Fibroblast of villous mesenchyme (primary cell): ENCODE measurements at regions not wholly inside any gene's neighbourhood (a gene's known extent, or its start where the extent isn't known, plus 50 kb on each side); places are given as distances from the start of the nearest gene placed in this dataset.

Source experiments
- DNase-seq: peaks from one replicate; pipeline ENCODE4 v3.0.0-alpha.2; 2010; ENCODE audit warnings: low read depth
- H3K4me3 ChIP-seq: 2 replicates; pipeline ENCODE4 v1.5.1; 2011; ENCODE audit warnings: low read depth, mild to moderate bottlenecking, low read length
- TF ChIP-seq, protein P1 (sequence below): IDR thresholded peaks from 2 replicates; pipeline ENCODE4 v1.5.1; 2012; ENCODE audit warnings: low read depth, mild to moderate bottlenecking, low read length; ENCODE audit not compliant: insufficient read depth

DNA sequence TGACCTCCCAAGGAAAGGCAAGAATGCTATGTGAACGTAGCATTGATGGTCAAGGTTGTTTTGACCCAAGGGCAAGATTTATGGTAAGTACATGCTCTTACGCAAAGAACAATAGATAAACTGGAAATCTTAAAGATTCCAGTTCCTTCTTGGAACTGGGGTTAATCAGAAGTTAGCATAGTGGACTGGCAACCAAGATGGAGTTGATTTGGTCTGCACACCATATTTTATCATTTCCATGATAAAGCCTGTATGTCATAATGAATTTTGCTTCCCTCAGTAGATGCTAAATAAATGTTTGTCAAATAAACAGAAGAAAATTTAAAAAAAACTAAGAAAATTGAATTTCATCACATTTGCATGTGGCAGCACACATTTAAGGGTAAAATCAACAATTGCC lies 242.4 kb upstream of the MEF2C start:
- no peak overlapping the region for H3K4me3 ChIP-seq
- no peak for DNase-seq
- TF ChIP-seq, protein P1, sequence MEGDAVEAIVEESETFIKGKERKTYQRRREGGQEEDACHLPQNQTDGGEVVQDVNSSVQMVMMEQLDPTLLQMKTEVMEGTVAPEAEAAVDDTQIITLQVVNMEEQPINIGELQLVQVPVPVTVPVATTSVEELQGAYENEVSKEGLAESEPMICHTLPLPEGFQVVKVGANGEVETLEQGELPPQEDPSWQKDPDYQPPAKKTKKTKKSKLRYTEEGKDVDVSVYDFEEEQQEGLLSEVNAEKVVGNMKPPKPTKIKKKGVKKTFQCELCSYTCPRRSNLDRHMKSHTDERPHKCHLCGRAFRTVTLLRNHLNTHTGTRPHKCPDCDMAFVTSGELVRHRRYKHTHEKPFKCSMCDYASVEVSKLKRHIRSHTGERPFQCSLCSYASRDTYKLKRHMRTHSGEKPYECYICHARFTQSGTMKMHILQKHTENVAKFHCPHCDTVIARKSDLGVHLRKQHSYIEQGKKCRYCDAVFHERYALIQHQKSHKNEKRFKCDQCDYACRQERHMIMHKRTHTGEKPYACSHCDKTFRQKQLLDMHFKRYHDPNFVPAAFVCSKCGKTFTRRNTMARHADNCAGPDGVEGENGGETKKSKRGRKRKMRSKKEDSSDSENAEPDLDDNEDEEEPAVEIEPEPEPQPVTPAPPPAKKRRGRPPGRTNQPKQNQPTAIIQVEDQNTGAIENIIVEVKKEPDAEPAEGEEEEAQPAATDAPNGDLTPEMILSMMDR: no peak

GRCh38 chr5:89123581-89123980 lies 240.6 kb upstream of the MEF2C start:
- TF ChIP-seq, protein P1: no peak
- no peak overlapping the region for H3K4me3 ChIP-seq
- DNase-seq: no peak

- peak; percentile 1 for DNase-seq
- no peak overlapping the region for H3K4me3 ChIP-seq
- TF ChIP-seq, protein P1: no peak
Observed at GRCh38 chr5:89120719-89121118, 237.7 kb upstream of the MEF2C start.

DNA sequence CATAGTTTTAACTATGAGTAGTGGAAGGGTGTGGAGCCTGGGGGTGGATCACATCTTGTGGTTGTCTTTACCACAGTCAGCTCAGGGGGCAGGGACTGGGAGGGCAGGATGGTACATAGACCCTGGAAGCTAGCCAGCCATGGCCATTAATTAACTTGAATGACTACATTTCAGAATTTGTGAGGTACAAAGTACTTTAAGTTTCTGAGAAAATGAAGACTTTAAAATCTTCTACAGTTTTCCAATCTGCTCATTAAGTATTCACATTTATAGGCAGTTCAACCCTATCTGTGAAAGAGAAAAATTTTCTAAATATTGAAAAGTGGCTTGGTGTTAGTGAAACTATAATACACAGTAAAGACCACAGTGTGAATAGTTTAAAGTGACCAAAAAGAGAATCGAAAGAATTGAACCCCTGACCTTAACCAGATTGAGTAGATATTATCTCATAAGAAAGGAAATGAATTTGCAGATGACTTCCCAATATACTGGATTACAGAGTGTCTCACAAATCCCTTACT lies 234.2 kb upstream of the MEF2C start:
- no peak for DNase-seq
- TF ChIP-seq, protein P1: no peak

GRCh38 chr5:89110916-89111646 lies 228.1 kb upstream of the MEF2C start:
- no peak for DNase-seq
- TF ChIP-seq, protein P1: no peak
- no peak overlapping the region for H3K4me3 ChIP-seq

More for the DNA sequence above, 234.2 kb upstream of the MEF2C start:
- no peak overlapping the region for H3K4me3 ChIP-seq

- TF ChIP-seq, protein P1: no peak
- no peak for DNase-seq
Observed at GRCh38 chr5:89106480-89106879, 223.5 kb upstream of the MEF2C start.

More at GRCh38 chr5:89106480-89106879, 223.5 kb upstream of the MEF2C start:
- H3K4me3 ChIP-seq: no peak overlapping the region
